22Rv1 (cell line): ENCODE measurements at regions not wholly inside any gene's neighbourhood (a gene's known extent, or its start where the extent isn't known, plus 50 kb on each side); places are given as distances from the start of the nearest gene placed in this dataset.

Experiments used
- ZFX ChIP-seq: fragments of 450-650 bp; IDR thresholded peaks from 2 replicates; pipeline ENCODE4 v1.6.1; 2017; ENCODE audit warnings: antibody characterized with exemption, borderline replicate concordance
- TF ChIP-seq, protein P1 (sequence below): fragments of 450-650 bp; IDR thresholded peaks from 2 replicates; pipeline ENCODE4 v1.5.1; 2017; ENCODE audit warnings: mild to moderate bottlenecking

DNA sequence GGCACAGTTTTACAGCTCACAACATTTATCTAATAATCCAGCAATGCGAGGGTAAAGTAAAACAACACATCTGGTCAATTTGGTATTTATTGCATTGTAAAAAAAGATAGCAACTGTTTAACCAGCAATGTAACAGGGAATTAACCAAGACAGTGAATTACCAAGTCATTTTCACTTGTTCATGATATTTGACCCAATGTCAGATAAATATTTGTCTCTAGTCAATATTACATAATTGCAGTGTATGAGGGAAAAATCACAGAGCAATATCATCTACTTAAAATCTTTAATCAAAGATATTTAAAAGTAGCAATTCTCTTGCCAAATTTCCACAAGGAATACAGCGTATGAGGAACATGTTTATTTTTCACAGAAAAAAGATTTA is 1265.1 kb upstream of the CHAC2 start:
- TF ChIP-seq, protein P1, sequence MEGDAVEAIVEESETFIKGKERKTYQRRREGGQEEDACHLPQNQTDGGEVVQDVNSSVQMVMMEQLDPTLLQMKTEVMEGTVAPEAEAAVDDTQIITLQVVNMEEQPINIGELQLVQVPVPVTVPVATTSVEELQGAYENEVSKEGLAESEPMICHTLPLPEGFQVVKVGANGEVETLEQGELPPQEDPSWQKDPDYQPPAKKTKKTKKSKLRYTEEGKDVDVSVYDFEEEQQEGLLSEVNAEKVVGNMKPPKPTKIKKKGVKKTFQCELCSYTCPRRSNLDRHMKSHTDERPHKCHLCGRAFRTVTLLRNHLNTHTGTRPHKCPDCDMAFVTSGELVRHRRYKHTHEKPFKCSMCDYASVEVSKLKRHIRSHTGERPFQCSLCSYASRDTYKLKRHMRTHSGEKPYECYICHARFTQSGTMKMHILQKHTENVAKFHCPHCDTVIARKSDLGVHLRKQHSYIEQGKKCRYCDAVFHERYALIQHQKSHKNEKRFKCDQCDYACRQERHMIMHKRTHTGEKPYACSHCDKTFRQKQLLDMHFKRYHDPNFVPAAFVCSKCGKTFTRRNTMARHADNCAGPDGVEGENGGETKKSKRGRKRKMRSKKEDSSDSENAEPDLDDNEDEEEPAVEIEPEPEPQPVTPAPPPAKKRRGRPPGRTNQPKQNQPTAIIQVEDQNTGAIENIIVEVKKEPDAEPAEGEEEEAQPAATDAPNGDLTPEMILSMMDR = no peak
- TF ChIP-seq ZFX = no peak
